ENCODE measurements at regions not wholly inside any gene's neighbourhood (a gene's known extent, or its start where the extent isn't known, plus 50 kb on each side); places are given as distances from the start of the nearest gene placed in this dataset.

GRCh38 chr2:241943209-241943850, 73.8 kb downstream of the RTP5 start:
- TF ChIP-seq EP300 (IDR thresholded peaks at IDR 0.05; ENCODE audit: borderline replicate concordance) (no peak), MAX (IDR thresholded peaks at IDR 0.05) (no peak), YY1 (IDR thresholded peaks at IDR 0.05; ENCODE audit: low read depth) (no peak), ZBTB7A (IDR thresholded peaks at IDR 0.05; ENCODE audit: low read depth) (no peak), TAF1 (IDR thresholded peaks at IDR 0.05; ENCODE audit: low read depth) (no peak), RAD21 (IDR thresholded peaks at IDR 0.05; ENCODE audit: low read depth) (no peak), REST (IDR thresholded peaks at IDR 0.05; ENCODE audit: low read depth) (no peak), CEBPB (IDR thresholded peaks at IDR 0.05) (no peak), FOXM1 (IDR thresholded peaks at IDR 0.05; ENCODE audit: borderline replicate concordance, low read depth) (no peak), CREB1 (IDR thresholded peaks at IDR 0.05; ENCODE audit: low read depth) (no peak), USF1 (IDR thresholded peaks at IDR 0.05) (no peak), TEAD4 (IDR thresholded peaks at IDR 0.05) (no peak), NFIC (IDR thresholded peaks at IDR 0.05) (no peak), TCF12 (IDR thresholded peaks at IDR 0.05; ENCODE audit: low read depth) (no peak)

All from Ishikawa (cell line).